Fibroblast of skin of abdomen (primary cell): ENCODE measurements at regions not wholly inside any gene's neighbourhood (a gene's known extent, or its start where the extent isn't known, plus 50 kb on each side); places are given as distances from the start of the nearest gene placed in this dataset.

Experiments
- DNase-seq: peaks from one replicate; pipeline ENCODE4 v3.0.0-alpha.2; 2013

DNA sequence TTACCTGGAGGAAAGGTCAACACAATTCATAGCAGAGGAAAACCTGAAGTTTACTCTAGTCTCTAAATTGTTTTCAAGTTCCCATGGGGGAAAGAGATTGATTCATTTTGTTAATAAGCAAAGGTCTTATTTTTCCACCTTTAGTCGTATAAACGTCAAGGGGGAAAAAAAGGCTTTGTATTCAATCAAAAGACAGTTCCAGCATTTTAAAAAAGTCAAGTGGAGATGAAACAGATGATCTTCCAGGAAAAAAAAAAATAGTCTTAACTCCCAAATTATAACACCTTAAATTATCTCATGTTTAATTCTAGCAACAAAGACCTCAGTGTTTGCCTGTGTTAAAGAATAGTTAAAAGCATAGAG is 140.5 kb downstream of the TOMM20 start:
- no peak for DNase-seq

DNA sequence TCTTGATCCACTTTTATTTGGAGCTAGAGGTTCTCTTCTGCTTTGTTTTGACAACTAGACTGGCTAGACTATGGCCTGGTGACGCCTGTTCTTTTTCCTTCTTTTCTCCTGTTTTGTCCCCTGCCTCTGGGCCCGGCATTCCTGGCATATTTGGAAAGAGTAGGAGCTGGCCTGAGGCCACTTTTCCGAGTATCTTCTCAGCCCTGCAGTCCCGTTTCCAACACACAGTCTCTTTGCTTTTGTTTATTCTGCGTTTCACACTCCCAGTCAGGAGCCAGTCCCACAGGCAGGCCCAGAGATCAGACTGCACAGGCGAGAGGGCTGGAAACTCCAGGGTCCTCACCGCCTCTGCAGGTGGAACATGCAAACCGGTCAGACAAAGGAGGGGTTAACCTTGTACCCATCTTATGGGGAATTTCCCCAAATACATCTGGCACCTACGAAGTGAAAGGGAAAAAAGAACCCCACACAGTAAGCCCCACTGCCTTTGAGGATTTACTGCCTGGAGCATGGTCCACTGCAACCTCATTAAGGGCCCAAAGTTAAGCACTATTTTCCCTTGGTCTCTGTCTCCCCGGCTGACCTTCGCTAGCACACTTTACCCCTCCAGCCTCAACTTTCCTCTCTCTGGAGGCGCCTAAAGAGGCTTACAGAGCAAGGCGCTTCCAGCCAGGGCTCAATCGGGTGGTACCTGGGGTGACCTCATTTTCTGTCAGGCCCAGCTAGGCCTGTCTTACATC is 141.1 kb downstream of the TOMM20 start:
- peak; percentile 87 for DNase-seq

GRCh38 chr1:234986750-234987414 is 141.8 kb downstream of the TOMM20 start:
- no peak for DNase-seq

DNA sequence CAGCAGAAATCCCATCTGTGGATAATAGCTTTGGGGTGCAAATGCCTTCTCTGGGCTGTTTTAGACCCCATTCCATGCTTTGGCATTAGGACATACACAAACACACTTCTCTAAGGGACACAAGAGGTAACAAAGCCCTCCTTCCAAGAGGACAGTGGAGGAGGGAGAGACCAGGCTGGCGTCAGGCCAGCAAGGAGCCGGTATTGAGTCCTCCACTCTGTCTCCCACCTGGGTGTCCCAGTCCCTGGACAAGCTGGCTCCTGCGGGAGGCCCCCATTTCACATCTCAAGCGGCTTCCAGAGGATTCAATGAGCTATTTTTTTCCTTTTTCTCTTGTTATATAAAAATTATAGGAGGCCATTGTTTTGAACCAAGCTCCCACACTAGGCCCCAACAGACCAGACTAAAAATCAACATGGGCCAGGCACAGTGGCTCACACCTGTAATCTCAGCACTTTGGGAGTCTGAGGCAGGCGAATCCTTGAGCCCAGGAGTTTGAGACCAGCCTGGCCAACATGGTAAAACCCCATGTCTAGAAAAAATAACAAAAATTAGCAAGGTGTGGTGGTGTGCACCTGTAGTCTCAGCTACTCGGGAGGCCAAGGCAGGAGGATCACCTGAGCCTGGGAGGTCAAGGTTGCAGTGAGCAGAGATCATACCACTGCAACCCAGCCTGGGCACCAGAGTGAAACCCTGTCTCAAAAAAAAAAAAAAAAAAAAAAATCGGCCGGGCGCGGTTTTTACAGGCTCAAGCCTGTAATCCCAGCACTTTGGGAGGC is 142.9 kb downstream of the TOMM20 start:
- no peak for DNase-seq

GRCh38 chr1:234985007-234985370 is 143.6 kb downstream of the TOMM20 start:
- no peak for DNase-seq

- no peak for DNase-seq
Observed at GRCh38 chr1:234983564-234984238, 144.9 kb downstream of the TOMM20 start.

GRCh38 chr1:234981758-234982157 is 146.9 kb downstream of the TOMM20 start:
- DNase-seq = no peak

GRCh38 chr1:234980645-234981396 is 147.8 kb downstream of the TOMM20 start:
- peak; percentile 96 for DNase-seq

DNA sequence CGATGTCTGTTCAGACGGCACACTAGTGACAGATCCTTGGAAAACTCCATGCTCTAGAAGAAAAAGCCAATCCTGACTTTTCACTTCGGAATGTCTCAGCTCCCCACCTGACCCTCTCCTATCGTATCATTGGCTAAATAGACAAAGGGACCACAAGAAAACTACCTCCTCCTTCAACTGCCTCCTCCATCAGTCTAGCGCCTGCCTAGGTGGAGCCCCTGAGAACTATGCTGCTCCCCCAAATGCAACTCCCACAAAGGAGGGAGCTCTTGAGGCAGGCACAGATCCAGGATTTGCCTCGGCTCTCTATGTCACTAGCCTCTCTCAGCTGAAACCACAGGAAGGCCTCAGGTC is 148.4 kb downstream of the TOMM20 start:
- peak; percentile 67 for DNase-seq

DNA sequence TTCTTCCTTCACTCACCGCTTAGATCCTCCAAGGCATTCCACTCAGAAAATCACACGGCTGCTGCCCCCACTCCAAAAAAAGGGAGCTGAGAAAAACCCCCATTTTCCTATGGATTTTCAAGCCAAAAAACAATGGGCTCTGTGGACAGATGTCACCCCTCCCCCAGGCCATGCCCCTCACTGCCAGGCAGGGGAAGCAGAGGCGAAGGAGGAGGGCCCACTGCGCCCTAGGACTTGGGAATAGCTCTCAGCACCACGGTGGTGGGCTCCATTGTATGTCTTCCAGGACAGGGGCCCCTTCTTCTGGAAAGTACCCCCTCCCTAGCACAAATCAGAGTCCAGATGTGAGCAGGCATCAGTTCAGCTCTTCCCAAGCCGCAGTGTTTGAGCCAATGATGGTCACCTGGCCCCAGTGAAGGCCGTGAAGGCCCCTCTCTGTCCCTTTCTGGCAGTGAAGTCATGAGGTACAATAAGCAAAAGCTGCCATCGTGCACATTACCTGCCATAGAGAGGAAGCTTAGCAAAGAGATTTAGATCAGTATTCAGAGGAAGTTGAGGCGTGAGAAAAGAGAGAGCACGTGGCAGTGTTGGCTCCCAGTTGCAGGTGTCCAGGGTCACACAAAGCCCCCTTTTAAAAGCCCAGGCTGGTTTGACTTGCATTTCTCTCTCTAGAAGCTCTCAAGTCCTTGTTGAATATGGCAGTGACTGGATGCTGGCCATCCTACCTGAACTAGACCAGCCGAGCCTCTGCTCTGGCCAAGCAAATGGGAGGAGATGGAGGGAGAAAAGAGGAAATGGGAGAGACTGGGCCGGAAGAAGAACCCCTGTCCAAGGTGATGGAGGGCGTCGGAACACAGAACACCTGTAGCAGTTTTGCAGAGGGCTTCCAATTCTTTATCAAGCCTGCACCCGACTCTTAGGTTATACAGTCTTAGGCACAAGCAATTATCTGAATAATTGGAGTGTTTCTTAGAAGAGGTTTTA is 149.0 kb downstream of the TOMM20 start:
- no peak for DNase-seq

GRCh38 chr1:234978397-234979295 is 150.0 kb downstream of the TOMM20 start:
- peak; percentile 79 for DNase-seq

DNA sequence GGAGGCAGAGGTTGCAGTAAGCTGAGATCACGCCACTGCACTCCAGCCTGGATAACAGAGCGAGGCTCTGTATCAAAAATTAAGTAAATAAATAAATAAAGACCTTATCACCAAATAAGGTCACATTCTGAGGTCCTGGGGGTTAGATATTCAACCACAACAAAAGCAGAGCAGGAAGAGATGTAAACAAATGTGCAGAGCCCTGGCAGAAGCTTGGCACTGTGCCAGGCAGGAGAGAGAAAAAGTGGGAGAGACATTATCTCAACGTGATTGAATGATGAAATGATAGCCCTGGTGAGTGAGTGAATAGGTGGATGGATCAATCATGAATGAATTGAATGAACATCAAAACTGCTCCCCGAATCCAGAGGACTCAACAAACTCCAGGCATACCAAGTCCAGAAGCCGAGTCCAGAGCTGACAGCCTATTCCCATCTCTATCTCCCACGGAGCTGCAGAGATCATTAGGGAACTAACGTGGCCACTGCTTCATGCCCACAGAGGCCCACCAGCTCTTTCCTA is 150.7 kb downstream of the TOMM20 start:
- no peak for DNase-seq

DNA sequence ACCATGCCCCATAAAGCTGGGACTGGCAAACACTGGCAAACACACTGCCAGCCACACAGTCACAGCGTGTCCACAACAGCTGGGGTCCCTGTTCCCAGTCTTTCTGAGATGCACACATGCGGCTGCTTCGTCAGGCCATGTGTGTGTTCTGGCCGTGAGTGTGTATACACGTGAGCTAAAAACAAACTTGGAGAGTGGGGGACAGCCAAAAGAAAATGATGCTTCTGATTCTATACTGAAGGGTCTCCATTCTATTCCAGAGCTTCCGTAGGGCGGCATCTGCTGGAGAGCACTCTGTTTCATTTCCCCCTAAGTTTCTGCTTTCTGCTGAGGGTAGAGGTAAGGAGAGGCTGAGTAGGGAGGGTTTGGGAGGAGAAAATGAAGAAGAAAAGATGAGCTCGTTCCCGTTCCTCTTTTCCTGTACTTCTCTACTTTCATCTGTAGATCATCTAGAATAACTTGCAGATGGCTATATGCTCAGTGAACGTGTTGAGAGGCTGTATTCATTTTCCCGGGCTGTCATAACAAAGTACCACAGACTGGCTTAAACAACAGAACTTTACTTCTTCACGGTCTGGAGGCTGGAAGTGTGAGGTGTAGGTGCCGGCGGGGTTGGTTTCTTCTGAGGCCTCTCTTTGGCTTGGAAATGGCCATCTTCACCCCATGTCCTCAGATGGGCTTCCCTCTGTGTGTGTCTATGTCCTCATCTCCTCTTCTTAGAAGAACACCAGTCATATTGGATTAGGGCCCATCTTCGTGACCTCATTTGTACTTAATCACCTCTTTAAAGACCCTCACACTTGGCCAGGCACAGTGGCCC is 151.6 kb downstream of the TOMM20 start:
- peak; percentile 44 for DNase-seq

DNA sequence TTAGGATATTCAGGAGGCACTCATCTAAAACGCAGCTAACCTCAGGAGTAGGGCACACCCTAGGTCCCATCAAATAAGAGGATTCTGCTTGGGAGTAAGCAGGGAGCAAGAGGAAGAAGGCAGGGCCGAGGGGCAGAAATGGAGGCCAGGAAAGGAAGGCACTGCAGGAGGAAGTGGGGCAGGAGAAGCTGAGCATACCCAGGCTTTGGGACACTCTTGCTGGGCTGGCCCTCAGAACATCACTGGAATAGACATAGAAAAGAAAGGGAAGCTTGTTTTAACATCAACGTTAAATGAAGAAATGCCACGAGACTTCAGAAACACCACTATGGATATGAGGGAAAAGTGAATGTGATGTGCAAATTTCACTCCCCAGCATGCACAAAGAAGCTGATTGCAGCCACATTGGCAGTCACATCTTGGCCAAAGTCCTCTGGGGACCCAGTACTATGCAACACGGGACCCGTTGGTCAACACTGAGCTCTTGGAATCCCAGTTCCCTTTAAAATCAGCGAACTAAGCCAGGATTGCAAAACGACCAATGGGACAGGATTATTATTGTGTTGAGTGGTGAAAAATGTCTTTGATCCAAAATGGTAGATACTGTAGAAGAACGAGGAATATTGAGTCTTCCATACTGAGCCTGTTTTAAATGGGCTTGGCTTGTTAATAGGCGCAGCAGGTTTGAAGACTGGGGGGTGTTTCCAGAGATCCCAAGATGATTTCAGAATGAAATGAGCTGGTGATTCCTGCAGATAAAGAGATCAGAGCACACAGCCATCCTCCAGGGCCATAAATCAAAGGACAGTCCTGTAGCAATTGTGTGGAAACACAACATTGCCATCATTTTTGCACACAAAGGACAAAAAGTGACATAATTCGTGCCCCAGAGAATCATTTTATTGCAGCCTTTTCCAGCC is 152.4 kb downstream of the TOMM20 start:
- no peak for DNase-seq

GRCh38 chr1:234975122-234975940 is 153.3 kb downstream of the TOMM20 start:
- DNase-seq = peak; percentile 84

DNA sequence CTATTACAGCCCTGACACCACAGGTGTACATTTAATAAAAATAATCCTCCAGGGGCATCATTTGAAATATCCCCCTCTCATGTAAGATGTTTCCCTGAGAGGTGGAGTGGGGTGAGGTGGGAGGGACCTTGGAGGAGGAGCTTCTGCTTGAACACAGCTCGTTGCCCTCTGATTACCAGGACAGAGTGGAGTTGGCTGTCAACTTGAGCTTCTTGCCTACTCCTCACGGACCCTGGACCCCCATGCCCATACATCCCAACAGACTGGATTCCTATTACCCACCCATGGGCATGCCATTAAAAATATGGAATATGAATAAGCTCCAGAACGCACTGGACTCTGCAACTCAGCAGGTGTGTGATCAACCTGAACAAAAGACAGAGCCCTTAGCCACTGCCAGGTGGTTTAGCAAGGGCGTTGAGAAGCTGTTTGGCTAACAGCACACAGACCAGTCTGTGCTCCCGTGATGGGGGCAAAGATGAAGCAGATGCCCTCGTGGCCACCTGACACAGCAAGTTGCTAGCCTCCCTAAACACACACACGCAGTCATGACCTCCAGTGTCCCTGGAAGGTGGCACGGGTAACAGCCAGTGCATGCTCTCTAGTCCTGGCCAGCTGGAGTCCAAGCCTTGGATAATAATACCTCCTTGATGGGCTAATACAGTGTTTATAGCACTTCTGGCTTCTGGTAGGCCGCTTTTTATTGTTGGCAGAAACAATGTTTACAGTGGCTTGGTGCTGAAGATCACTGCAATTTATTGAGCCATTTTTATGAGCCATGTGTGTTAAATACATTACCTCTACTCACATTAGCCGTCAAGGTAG is 155.0 kb downstream of the TOMM20 start:
- DNase-seq = no peak
